ENCODE measurements at regions not wholly inside any gene's neighbourhood (a gene's known extent, or its start where the extent isn't known, plus 50 kb on each side); places are given as distances from the start of the nearest gene placed in this dataset.

- TF ChIP-seq ZNF23 (tag by site-specific recombination; IDR thresholded peaks at IDR 0.05; ENCODE audit: borderline replicate concordance) (no peak), GFI1B (tag by site-specific recombination; IDR thresholded peaks at IDR 0.05) (no peak), ZNF24 (tag by site-specific recombination; IDR thresholded peaks at IDR 0.05) (peak; percentile 85; the same call in 1 of the 2 replicates), ZNF629 (tag by site-specific recombination; IDR thresholded peaks at IDR 0.05) (peak; percentile 95), ZNF558 (tag by site-specific recombination; IDR thresholded peaks at IDR 0.05) (peak; percentile 60), SP7 (tag by site-specific recombination; IDR thresholded peaks at IDR 0.05) (peak; percentile 76), ZNF843 (tag by site-specific recombination; IDR thresholded peaks at IDR 0.05) (peak; percentile 47; the same call in 1 of the 2 replicates), ZNF184 (tag by site-specific recombination; IDR thresholded peaks at IDR 0.05) (peak; percentile 80), ZNF157 (tag by site-specific recombination; IDR thresholded peaks at IDR 0.05) (no peak), ZNF324 (tag by site-specific recombination; IDR thresholded peaks at IDR 0.05) (0 out of 2 replicates have a peak, but pooled peaks have one; percentile 43), PRDM1 (tag by site-specific recombination; IDR thresholded peaks at IDR 0.05) (peak; percentile 38; the same call in 1 of the 2 replicates)
- TF ChIP-seq, protein P1, sequence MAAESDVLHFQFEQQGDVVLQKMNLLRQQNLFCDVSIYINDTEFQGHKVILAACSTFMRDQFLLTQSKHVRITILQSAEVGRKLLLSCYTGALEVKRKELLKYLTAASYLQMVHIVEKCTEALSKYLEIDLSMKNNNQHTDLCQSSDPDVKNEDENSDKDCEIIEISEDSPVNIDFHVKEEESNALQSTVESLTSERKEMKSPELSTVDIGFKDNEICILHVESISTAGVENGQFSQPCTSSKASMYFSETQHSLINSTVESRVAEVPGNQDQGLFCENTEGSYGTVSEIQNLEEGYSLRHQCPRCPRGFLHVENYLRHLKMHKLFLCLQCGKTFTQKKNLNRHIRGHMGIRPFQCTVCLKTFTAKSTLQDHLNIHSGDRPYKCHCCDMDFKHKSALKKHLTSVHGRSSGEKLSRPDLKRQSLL (tag by site-specific recombination; IDR thresholded peaks at IDR 0.05) = no peak
- TF ChIP-seq, protein P2, sequence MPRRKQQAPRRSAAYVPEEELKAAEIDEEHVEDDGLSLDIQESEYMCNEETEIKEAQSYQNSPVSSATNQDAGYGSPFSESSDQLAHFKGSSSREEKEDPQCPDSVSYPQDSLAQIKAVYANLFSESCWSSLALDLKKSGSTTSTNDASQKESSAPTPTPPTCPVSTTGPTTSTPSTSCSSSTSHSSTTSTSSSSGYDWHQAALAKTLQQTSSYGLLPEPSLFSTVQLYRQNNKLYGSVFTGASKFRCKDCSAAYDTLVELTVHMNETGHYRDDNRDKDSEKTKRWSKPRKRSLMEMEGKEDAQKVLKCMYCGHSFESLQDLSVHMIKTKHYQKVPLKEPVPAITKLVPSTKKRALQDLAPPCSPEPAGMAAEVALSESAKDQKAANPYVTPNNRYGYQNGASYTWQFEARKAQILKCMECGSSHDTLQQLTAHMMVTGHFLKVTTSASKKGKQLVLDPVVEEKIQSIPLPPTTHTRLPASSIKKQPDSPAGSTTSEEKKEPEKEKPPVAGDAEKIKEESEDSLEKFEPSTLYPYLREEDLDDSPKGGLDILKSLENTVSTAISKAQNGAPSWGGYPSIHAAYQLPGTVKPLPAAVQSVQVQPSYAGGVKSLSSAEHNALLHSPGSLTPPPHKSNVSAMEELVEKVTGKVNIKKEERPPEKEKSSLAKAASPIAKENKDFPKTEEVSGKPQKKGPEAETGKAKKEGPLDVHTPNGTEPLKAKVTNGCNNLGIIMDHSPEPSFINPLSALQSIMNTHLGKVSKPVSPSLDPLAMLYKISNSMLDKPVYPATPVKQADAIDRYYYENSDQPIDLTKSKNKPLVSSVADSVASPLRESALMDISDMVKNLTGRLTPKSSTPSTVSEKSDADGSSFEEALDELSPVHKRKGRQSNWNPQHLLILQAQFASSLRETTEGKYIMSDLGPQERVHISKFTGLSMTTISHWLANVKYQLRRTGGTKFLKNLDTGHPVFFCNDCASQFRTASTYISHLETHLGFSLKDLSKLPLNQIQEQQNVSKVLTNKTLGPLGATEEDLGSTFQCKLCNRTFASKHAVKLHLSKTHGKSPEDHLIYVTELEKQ (tag by site-specific recombination; IDR thresholded peaks at IDR 0.05; ENCODE audit: borderline replicate concordance) = peak; percentile 34; the same call in 1 of the 2 replicates
- TF ChIP-seq, protein P3, sequence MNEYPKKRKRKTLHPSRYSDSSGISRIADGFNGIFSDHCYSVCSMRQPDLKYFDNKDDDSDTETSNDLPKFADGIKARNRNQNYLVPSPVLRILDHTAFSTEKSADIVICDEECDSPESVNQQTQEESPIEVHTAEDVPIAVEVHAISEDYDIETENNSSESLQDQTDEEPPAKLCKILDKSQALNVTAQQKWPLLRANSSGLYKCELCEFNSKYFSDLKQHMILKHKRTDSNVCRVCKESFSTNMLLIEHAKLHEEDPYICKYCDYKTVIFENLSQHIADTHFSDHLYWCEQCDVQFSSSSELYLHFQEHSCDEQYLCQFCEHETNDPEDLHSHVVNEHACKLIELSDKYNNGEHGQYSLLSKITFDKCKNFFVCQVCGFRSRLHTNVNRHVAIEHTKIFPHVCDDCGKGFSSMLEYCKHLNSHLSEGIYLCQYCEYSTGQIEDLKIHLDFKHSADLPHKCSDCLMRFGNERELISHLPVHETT (tag by site-specific recombination; IDR thresholded peaks at IDR 0.05) = peak; percentile 67; the same call in 1 of the 2 replicates
These were observed 78.5 kb upstream of the NBEA start (continued) for GRCh38 chr13:34863360-34864135.

DNA sequence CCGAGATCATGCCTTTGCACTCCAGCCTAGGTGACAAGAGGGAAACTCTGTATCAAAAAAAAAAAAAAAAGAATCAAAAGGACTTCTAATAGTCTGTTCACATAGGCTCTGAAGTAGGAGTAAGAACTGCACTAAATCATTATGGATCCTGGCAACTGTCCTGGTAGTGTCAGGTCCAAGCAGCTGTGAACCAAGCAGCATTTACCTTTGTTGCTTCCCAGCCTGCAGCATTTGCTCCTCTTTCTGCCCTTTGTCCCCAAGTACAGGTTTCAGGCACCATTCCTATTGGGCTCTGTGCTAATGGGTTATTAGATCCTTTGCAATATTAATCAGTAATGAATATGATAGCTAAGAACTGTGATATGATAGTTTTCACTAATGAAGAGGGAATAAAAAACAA lies 77.4 kb upstream of the NBEA start:
- CTCF ChIA-PET = interaction anchor here (0.6 kb wide), 1 partner anchor 688 kb away, joined by 4 read pairs; no protein-coding TSS in a partner anchor
- H3K9me3 ChIP-seq (ENCODE audit: control insufficient read depth, insufficient read depth, low read depth, low read length) = no peaks in the 10 kb centered on the region
- POLR2A ChIA-PET = no interaction called here
- H3K27ac ChIP-seq (ENCODE audit: extremely low read depth, low read depth, low read length) = no peak overlapping the region
- H3K36me3 ChIP-seq (ENCODE audit: control insufficient read depth in 2 of 2, insufficient read depth in 1 of 2, low read length in 2 of 2) = no peaks in the 10 kb centered on the region
- H3K4me3 ChIP-seq (ENCODE audit: low read depth, low read length) = no peak overlapping the region
- peaks cover 5% of the 10 kb centered on the region for H3K4me1 ChIP-seq (ENCODE audit: control insufficient read depth, insufficient read depth, low read length)
- TF ChIP-seq ZNF585B (tag by site-specific recombination; IDR thresholded peaks at IDR 0.05) (no peak), HOXD13 (CRISPR knock-in tag; IDR thresholded peaks at IDR 0.05; ENCODE audit: borderline replicate concordance) (no peak), INSM2 (tag by site-specific recombination; IDR thresholded peaks at IDR 0.05) (no peak), ZNF626 (tag by site-specific recombination; IDR thresholded peaks at IDR 0.05) (no peak), MZF1 (tag by site-specific recombination; IDR thresholded peaks at IDR 0.05; ENCODE audit: borderline replicate concordance) (no peak), HOXA7 (CRISPR knock-in tag; IDR thresholded peaks at IDR 0.05; ENCODE audit: borderline replicate concordance) (no peak), ZNF221 (tag by site-specific recombination; IDR thresholded peaks at IDR 0.05; ENCODE audit: borderline replicate concordance) (no peak), ZNF707 (tag by site-specific recombination; IDR thresholded peaks at IDR 0.05) (no peak), ZNF112 (tag by site-specific recombination; IDR thresholded peaks at IDR 0.05) (no peak), KLF8 (tag by site-specific recombination; IDR thresholded peaks at IDR 0.05) (no peak), ZNF664 (tag by site-specific recombination; IDR thresholded peaks at IDR 0.05) (no peak)
- TF ChIP-seq, protein P4, sequence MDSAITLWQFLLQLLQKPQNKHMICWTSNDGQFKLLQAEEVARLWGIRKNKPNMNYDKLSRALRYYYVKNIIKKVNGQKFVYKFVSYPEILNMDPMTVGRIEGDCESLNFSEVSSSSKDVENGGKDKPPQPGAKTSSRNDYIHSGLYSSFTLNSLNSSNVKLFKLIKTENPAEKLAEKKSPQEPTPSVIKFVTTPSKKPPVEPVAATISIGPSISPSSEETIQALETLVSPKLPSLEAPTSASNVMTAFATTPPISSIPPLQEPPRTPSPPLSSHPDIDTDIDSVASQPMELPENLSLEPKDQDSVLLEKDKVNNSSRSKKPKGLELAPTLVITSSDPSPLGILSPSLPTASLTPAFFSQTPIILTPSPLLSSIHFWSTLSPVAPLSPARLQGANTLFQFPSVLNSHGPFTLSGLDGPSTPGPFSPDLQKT (IDR thresholded peaks at IDR 0.05; ENCODE audit: borderline replicate concordance, low read depth, low read length) = no peak
